ENCODE measurements at regions not wholly inside any gene's neighbourhood (a gene's known extent, or its start where the extent isn't known, plus 50 kb on each side); places are given as distances from the start of the nearest gene placed in this dataset.

DNA sequence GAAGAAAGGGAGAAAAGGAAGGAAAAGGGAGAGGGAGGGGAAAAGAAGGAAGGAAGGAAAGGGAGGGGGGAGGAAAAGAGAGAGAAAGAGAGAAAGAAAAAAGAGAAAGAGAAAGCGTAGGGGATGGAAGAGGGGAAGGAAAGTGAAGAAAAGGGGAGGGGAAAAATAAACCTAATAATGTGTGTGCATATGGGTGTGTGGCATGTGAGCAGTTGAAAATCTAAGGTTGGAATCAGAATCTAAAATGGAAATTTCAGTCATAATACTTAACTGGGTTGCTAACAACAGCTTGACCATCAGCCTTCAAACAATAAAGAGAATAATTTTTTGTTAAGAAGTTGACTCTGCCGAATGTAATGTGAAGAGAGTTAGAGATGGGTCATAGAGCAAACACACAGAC lies 407.9 kb upstream of the SLC14A2 start:
- TF ChIP-seq CTCF (IDR thresholded peaks at IDR 0.05) (no peak), POLR2A (IDR thresholded peaks at IDR 0.05) (no peak)

Measured in right lobe of liver (tissue), 4 donors.